Lower leg skin (tissue), 3 donors: ENCODE measurements at regions not wholly inside any gene's neighbourhood (a gene's known extent, or its start where the extent isn't known, plus 50 kb on each side); places are given as distances from the start of the nearest gene placed in this dataset.

Source experiments
- POLR2A ChIP-seq, 2 donors: fragments of 450-650 bp; IDR thresholded peaks; one replicate each; pipeline ENCODE4 v1.6.1; 2016 to 2017; ENCODE audit warnings: antibody characterized with exemption in 2 of 2, mild to moderate bottlenecking in 1 of 2, moderate library complexity in 1 of 2
- TF ChIP-seq, protein P1 (sequence below), 3 donors: fragments of 450-650 bp; IDR thresholded peaks; one replicate each; pipeline ENCODE4 v1.5.1; 2016; ENCODE audit warnings: antibody characterized with exemption in 3 of 3, mild to moderate bottlenecking in 3 of 3, moderate library complexity in 2 of 3

DNA sequence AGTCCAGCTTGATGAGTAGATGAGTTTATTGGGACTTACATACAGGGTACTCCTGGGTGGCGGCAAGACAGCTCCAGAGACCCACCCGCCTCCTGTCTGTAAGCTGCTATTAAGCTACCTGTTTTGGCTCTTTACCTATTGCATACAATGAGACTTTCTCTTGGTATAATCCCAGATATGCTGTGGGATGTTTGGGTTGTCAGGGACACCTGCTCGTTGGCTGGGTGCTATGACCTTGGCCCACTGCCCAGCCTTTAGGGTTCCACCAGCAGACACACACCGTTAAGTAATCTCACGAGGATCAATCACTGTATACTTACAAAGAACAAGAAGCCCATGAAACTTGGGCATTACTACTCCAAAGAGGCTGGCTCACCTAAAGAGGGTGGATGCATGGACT, 116.4 kb downstream of the NPIPB5 start:
- TF ChIP-seq, protein P1, sequence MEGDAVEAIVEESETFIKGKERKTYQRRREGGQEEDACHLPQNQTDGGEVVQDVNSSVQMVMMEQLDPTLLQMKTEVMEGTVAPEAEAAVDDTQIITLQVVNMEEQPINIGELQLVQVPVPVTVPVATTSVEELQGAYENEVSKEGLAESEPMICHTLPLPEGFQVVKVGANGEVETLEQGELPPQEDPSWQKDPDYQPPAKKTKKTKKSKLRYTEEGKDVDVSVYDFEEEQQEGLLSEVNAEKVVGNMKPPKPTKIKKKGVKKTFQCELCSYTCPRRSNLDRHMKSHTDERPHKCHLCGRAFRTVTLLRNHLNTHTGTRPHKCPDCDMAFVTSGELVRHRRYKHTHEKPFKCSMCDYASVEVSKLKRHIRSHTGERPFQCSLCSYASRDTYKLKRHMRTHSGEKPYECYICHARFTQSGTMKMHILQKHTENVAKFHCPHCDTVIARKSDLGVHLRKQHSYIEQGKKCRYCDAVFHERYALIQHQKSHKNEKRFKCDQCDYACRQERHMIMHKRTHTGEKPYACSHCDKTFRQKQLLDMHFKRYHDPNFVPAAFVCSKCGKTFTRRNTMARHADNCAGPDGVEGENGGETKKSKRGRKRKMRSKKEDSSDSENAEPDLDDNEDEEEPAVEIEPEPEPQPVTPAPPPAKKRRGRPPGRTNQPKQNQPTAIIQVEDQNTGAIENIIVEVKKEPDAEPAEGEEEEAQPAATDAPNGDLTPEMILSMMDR (IDR thresholded peaks at IDR 0.05) = no peak
- TF ChIP-seq POLR2A (IDR thresholded peaks at IDR 0.05) = no peak
